K562 (cell line): ENCODE measurements at regions not wholly inside any gene's neighbourhood (a gene's known extent, or its start where the extent isn't known, plus 50 kb on each side); places are given as distances from the start of the nearest gene placed in this dataset.
A peak's percentile ranks its signal among the peaks of the same experiment; 100 is the strongest.

Source experiments
- ATAC-seq: fragments of 200-7000 bp; cut with Tn5 transposase; 3 replicates; pipeline ENCODE4 v1.9.1; 2020; ENCODE audit warnings: moderate library complexity
- BruUV-seq: library from RNA; stranded (reverse); fragments of 400-500 nt; replicated peaks from 2 replicates; lab custom pipeline; 2021; lab: Mats Ljungman, UMichigan
- CTCF ChIA-PET: fragments of 300-600 bp; formaldehyde crosslinking; extraction: SDS; loops from one replicate; lab custom pipeline; 2021; ENCODE audit warnings: low intra/inter-chr PET ratio; lab: Yijun Ruan, JAX
- POLR2A ChIA-PET: fragments of 300-600, 350-650 bp; sonication (Branson Sonifier 250); formaldehyde crosslinking; extraction: SDS; loops from one replicate; lab custom pipeline; 2021; ENCODE audit warnings: antibody characterized with exemption, inconsistent platforms; lab: Yijun Ruan, JAX
- DNase-seq, 4 experiments: peaks; one replicate each; pipeline versions ENCODE4 v3.0.0 to v3.0.0-alpha.2; 2011 to 2018; ENCODE audit warnings: low spot score in 3 of 4, mixed read lengths in 3 of 4; ENCODE audit errors: extremely low read depth in 1 of 4
- FAIRE-seq: peaks from 2 replicates; lab custom pipeline; 2011; peaks lifted over from hg19 to GRCh38; lab: Jason Lieb, UNC
- H2AFZ ChIP-seq: 2 replicates; pipeline ENCODE4 v1.6.0; 2011; ENCODE audit warnings: low read depth, low read length, control low read depth, inconsistent platforms
- H3K27ac ChIP-seq: fragments of 200-600 bp; 3 replicates; pipeline ENCODE4 v1.8.0; 2011; ENCODE audit warnings: low read depth, mild to moderate bottlenecking, control low read depth, inconsistent platforms, low read length, moderate library complexity, mixed read lengths; ENCODE audit errors: extremely low read depth
- H3K27me3 ChIP-seq, 2 experiments: fragments of 300-600 bp in 1 of 2; 2 replicates in 1 of 2; 3 replicates in 1 of 2; pipeline versions ENCODE4 v1.6.0 to v1.8.0; 2011; ENCODE audit warnings: inconsistent platforms in 2 of 2, low read length in 2 of 2, mild to moderate bottlenecking in 1 of 2, mixed read lengths in 1 of 2, moderate library complexity in 1 of 2; ENCODE audit not compliant: control insufficient read depth in 2 of 2, insufficient read depth in 2 of 2
- H3K36me3 ChIP-seq: fragments of 300-600 bp; 3 replicates; pipeline ENCODE4 v1.8.0; 2011; ENCODE audit warnings: mild to moderate bottlenecking, low read length, inconsistent platforms; ENCODE audit not compliant: control insufficient read depth, insufficient read depth
- H3K4me1 ChIP-seq, 2 experiments: fragments of 200-600 bp in 1 of 2; replicated peaks in 1 of 2; 2 replicates in 1 of 2; 3 replicates in 1 of 2; pipeline versions ENCODE4 v1.5.1 to v1.8.0; 2011; ENCODE audit warnings: inconsistent platforms in 2 of 2, low read length in 2 of 2, mild to moderate bottlenecking in 1 of 2, mixed read lengths in 1 of 2, moderate library complexity in 1 of 2; ENCODE audit not compliant: control insufficient read depth in 2 of 2, insufficient read depth in 2 of 2
- H3K4me2 ChIP-seq: 2 replicates; pipeline ENCODE4 v1.6.1; 2011; ENCODE audit warnings: low read length, control low read depth, inconsistent platforms, mixed read lengths; ENCODE audit not compliant: insufficient read depth
- H3K4me3 ChIP-seq: fragments of 200-600 bp; sonication (generic), shearing (Covaris generic); 2 replicates; pipeline ENCODE4 v1.5.1; 2016; ENCODE audit warnings: control low read depth, inconsistent platforms
- H3K79me2 ChIP-seq: fragments of 200-600 bp; 3 replicates; pipeline ENCODE4 v1.8.0; 2011; ENCODE audit warnings: low read length, inconsistent platforms; ENCODE audit not compliant: control insufficient read depth, insufficient read depth
- H3K9ac ChIP-seq, 2 experiments: 2 replicates each; pipeline versions ENCODE4 v1.6.0 to v1.6.1; 2011; ENCODE audit warnings: low read depth in 2 of 2, low read length in 2 of 2, control low read depth in 1 of 2, inconsistent platforms in 1 of 2, mild to moderate bottlenecking in 1 of 2, mixed read lengths in 1 of 2; ENCODE audit not compliant: insufficient read depth in 1 of 2
- H3K9me1 ChIP-seq: one replicate; pipeline ENCODE4 v1.6.0; 2011; ENCODE audit warnings: inconsistent platforms, mild to moderate bottlenecking, low read length, moderate library complexity; ENCODE audit not compliant: control insufficient read depth, insufficient read depth
- H3K9me3 ChIP-seq: replicated peaks from 2 replicates; pipeline ENCODE4 v1.5.1; 2011; ENCODE audit warnings: low read depth, low read length, inconsistent platforms; ENCODE audit not compliant: control insufficient read depth, insufficient read depth
- H4K20me1 ChIP-seq: replicated peaks from 2 replicates; pipeline ENCODE4 v1.6.1; 2011; ENCODE audit warnings: low read length, inconsistent platforms, mixed read lengths; ENCODE audit not compliant: control insufficient read depth, insufficient read depth
- ZBTB2 ChIP-seq: fragments of 450-650 bp; IDR thresholded peaks from 2 replicates; pipeline ENCODE4 v1.6.1; 2016; ENCODE audit warnings: antibody characterized with exemption
- ZBTB33 ChIP-seq: sonication (generic); formaldehyde crosslinking; IDR thresholded peaks from 2 replicates; pipeline ENCODE4 v1.8.1; 2023; ENCODE audit warnings: mild to moderate bottlenecking, missing genetic modification reagents
- WGBS: fragments of 100-300 bp; shearing (Covaris generic); methylation state at CpG from one replicate; pipeline ENCODE4 v1.1.6; 2016; ENCODE audit warnings: low coverage, mixed read lengths; ENCODE audit not compliant: insufficient coverage; ENCODE audit errors: missing lambda C conversion rate; 5-methylcytosine and 5-hydroxymethylcytosine counted together
- in situ Hi-C: fragments of 300-500 bp; cut with MboI; formaldehyde crosslinking; loops from 4 replicates; pipeline ENCODE4 v1.15.0; 2018; ENCODE audit warnings: inconsistent platforms, mixed read lengths
- intact Hi-C: fragments of 100-400 bp; cut with micrococcal nuclease; formaldehyde crosslinking; loops from 2 replicates; pipeline ENCODE4 v1.14.2; 2022

- Histone ChIP-seq H4K20me1 (no peaks in the 10 kb centered on the region), H3K4me3 (no peak overlapping the region), H3K9me3 (peaks cover 8% of the 10 kb centered on the region), H3K27ac (no peak overlapping the region), H3K4me1 (peaks cover 16 to 23% of the 10 kb centered on the region in 2 experiments; a peak in 4 of 5 replicates), H3K9me1 (no peaks in the 10 kb centered on the region), H3K79me2 (no peaks in the 10 kb centered on the region), H3K27me3 (no peaks in the 10 kb centered on the region), H3K36me3 (no peaks in the 10 kb centered on the region), H3K9ac (no peak overlapping the region), H3K4me2 (no peak overlapping the region), H2AFZ (no peak overlapping the region)
- no TSS peak for BruUV-seq
- no peak for ATAC-seq
- FAIRE-seq: no peak
- ChIA-PET CTCF (interaction anchor here (0.6 kb wide), 1 partner anchor 594 kb away, joined by 3 read pairs; no protein-coding TSS in a partner anchor), POLR2A (no interaction called here)
- WGBS: 91% methylated on average over 14 of the region's 15 CpGs
- DNase-seq: no peak
- intact Hi-C loops: loop anchor here (5.0 kb wide), 1 partner anchor 33 kb away; no protein-coding TSS in a partner anchor
- TF ChIP-seq ZBTB2 (no peak), ZBTB33 (CRISPR knock-in tag) (peak; percentile 77; the same call in 1 of the 2 replicates)
- in situ Hi-C loops: loop anchor here (5.0 kb wide), 1 partner anchor 508 kb away; no protein-coding TSS in a partner anchor
Observed at GRCh38 chr6:27178860-27179259, 68.6 kb upstream of the PRSS16 start.
